ENCODE measurements at regions not wholly inside any gene's neighbourhood (a gene's known extent, or its start where the extent isn't known, plus 50 kb on each side); places are given as distances from the start of the nearest gene placed in this dataset. TPM values are rescaled to one million over a fixed set of nuclear protein-coding genes. Genes with fewer than 3 reads are reported as not detected.
"Not testable (repeated sequence)": the region's sequence is repeated elsewhere in the genome, so short reads cannot be mapped to it uniquely, and the experiment has no call there.

- H3K27ac Mint-ChIP-seq; H3K9ac ChIP-seq (ENCODE audit: insufficient read depth, low read length, poor library complexity, severe bottlenecking); H3K27me3 Mint-ChIP-seq (ENCODE audit: low read depth in 3 of 3); H3K9me3 Mint-ChIP-seq; H3K36me3 ChIP-seq (replicated peaks in 1 of 2; ENCODE audit: control insufficient read depth in 1 of 2, insufficient read depth in 2 of 2, low read length in 2 of 2); H4K20me1 ChIP-seq (ENCODE audit: insufficient read depth, low read length); H3K79me2 ChIP-seq (ENCODE audit: insufficient read depth, low read length); intact Hi-C loops (cut with micrococcal nuclease); H3K27me3 ChIP-seq (ENCODE audit: control insufficient read depth in 2 of 2, insufficient read depth in 2 of 2, low read length in 2 of 2); H3K4me1 Mint-ChIP-seq; H3K4me1 ChIP-seq (ENCODE audit: control insufficient read depth in 1 of 2, insufficient read depth in 2 of 2, low read length in 2 of 2); H3K36me3 Mint-ChIP-seq; H3K9me3 ChIP-seq (replicated peaks in 1 of 2; ENCODE audit: control insufficient read depth in 1 of 2, insufficient read depth in 1 of 2, low read length in 2 of 2); H3K4me3 ChIP-seq (replicated peaks in 1 of 3; ENCODE audit: low read depth in 2 of 3, low read length in 3 of 3); H3K4me3 Mint-ChIP-seq; H3K4me2 ChIP-seq (replicated peaks; ENCODE audit: extremely low read depth, low read length, poor library complexity, severe bottlenecking); DNase-seq; H3K27ac ChIP-seq (ENCODE audit: low read depth in 1 of 2, low read length in 2 of 2); H2AFZ ChIP-seq (ENCODE audit: insufficient read depth, low read depth, low read length, poor library complexity, severe bottlenecking): not testable (repeated sequence)
- no CpG with 5 or more reads among the region's 3 CpGs for WGBS (ENCODE audit: insufficient coverage)
Measured at GRCh38 chr21:7853426-7853825, 2668.0 kb upstream of the TPTE start.

GRCh38 chr21:7853836-7854235, 2667.5 kb upstream of the TPTE start:
- H2AFZ ChIP-seq (ENCODE audit: insufficient read depth, low read depth, low read length, poor library complexity, severe bottlenecking); H3K36me3 Mint-ChIP-seq; H3K9me3 ChIP-seq (replicated peaks in 1 of 2; ENCODE audit: control insufficient read depth in 1 of 2, insufficient read depth in 1 of 2, low read length in 2 of 2); DNase-seq; H3K27me3 Mint-ChIP-seq (ENCODE audit: low read depth in 3 of 3); H3K36me3 ChIP-seq (replicated peaks in 1 of 2; ENCODE audit: control insufficient read depth in 1 of 2, insufficient read depth in 2 of 2, low read length in 2 of 2); H3K4me1 Mint-ChIP-seq; H3K27ac ChIP-seq (ENCODE audit: low read depth in 1 of 2, low read length in 2 of 2); H3K9ac ChIP-seq (ENCODE audit: insufficient read depth, low read length, poor library complexity, severe bottlenecking); H3K4me1 ChIP-seq (ENCODE audit: control insufficient read depth in 1 of 2, insufficient read depth in 2 of 2, low read length in 2 of 2); H3K4me3 ChIP-seq (replicated peaks in 1 of 3; ENCODE audit: low read depth in 2 of 3, low read length in 3 of 3); H3K79me2 ChIP-seq (ENCODE audit: insufficient read depth, low read length); intact Hi-C loops (cut with micrococcal nuclease); H3K9me3 Mint-ChIP-seq; H4K20me1 ChIP-seq (ENCODE audit: insufficient read depth, low read length); H3K4me2 ChIP-seq (replicated peaks; ENCODE audit: extremely low read depth, low read length, poor library complexity, severe bottlenecking); H3K4me3 Mint-ChIP-seq; H3K27ac Mint-ChIP-seq; H3K27me3 ChIP-seq (ENCODE audit: control insufficient read depth in 2 of 2, insufficient read depth in 2 of 2, low read length in 2 of 2): not testable (repeated sequence)
- WGBS (ENCODE audit: insufficient coverage), result no CpG with 5 or more reads among the region's 5 CpGs

Small RNAs in the stretch of these regions (small RNA-seq; reads per million reads assigned to genes)
- not detected for gene RF00614 (ENCODE audit: insufficient read length, low read depth)
